HG03432 (cell line): ENCODE measurements at regions not wholly inside any gene's neighbourhood (a gene's known extent, or its start where the extent isn't known, plus 50 kb on each side); places are given as distances from the start of the nearest gene placed in this dataset.

ENCODE experiments used
- ATAC-seq: cut with Tn5 transposase; IDR thresholded peaks from one replicate; pipeline ENCODE4 v1.9.1; 2021; ENCODE audit warnings: mild to moderate bottlenecking, moderate library complexity; ENCODE audit not compliant: unreplicated experiment

DNA sequence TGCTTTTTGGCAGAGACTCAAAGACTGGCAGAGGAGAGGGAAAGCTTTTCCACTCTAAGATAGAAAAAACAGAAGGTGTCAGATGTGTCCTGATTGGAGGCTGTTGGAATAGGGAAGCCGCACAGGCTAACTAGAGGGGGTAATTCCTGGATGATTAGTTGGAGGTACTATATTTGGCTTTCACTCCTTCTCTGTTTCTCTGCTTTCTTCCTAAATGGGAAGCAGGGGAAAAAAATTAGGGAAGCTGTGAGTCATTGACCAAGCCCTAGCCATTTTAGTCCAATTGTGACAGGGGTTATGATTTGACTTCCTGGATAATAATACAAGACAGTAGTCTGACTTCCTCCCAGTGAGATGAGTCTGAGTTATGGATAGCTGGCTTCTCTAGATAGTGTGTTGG lies 475.2 kb upstream of the CELF2 start:
- ATAC-seq, result no peak

DNA sequence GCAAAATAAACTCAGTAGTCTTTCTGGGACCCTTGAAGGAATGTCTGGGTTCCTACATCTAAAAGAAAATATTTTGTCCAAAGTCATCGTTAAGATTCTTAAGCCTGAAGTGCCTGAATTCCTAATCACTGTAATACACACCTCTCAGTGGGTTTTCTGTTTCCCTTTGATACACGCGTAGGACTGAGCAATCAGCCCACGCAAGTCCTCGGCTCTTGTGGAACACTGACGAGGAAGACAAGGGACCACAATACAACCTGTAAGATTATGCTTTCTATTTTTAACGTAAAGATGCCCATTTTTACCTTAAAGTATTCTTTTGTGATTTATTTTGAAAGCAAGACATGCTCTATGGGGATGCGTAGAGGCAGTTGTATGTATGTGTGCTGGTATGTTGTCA lies 472.8 kb upstream of the CELF2 start:
- no peak for ATAC-seq

DNA sequence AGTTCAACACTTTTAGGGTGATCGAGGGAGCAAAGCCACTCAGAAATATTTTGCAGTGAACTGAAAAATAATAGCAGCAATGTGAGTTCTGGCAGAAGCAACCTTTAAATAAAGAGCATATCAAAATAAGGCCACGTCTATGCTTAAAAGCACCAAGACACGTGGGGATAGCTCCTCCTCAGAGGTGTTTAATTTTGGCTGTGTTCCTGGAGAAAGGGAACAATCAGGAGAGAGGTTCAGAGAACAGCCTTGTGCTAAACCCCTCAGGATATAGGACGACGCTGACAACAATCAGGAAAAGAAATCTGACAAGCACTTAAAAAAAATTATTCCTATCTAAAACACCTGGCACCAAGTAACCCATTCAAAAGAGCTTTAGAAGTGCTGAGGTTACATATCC lies 471.9 kb upstream of the CELF2 start:
- ATAC-seq, result no peak

DNA sequence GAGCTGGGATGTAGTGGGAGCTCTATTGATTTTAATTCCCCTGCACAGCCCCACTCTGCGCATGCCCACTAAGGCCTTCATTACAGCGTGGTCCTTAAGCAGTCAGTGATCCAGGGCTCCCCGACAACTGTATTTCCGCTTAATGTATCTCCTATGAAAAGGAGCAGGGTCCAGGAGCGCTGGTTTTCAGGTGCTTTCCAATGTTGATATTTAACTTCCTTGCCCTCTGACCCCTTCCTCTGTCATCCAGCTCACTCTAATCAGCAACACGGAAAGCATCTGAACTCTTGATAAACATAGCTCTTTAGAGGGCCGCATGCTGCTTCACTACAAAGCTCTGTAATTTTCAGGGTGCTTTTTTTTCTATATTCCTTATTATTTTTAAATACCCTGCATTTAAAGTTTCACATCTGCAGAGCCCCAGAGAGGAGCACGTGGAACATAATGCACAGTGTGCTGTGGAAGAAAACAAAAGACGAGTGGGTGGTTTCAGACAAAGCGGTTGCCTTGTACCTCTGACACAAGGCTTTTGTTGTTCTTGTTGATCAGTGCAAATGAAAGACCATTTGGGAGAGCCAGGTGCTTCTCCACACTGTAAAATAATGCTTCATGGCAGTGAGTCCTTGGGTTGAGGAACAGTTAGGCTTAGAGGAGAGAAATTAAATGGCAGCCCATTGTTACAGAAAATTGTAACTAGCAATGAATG lies 465.9 kb upstream of the CELF2 start:
- no peak for ATAC-seq

GRCh38 chr10:10552948-10553347 lies 464.7 kb upstream of the CELF2 start:
- no peak for ATAC-seq

- no peak for ATAC-seq
Observed at GRCh38 chr10:10564081-10564794, 453.4 kb upstream of the CELF2 start.

GRCh38 chr10:10576937-10577336 lies 440.7 kb upstream of the CELF2 start:
- no peak for ATAC-seq

DNA sequence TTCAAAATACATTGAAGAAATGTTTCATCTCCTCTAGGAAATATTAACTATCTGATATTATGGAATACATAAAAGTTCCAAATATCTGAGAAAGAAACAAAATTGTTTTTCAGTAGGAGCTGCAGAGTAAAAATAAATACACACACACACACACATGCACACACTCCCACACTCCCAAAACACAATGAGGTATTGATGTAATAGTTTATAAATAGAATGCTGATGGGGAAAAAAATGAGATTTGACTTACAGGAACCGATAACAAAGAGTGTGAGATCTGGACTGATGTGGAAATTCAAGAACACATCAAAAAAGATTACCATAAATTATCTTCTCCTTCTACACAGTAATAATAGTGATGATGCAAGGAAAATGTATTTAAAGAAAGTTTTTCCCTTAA lies 438.0 kb upstream of the CELF2 start:
- ATAC-seq, result no peak

DNA sequence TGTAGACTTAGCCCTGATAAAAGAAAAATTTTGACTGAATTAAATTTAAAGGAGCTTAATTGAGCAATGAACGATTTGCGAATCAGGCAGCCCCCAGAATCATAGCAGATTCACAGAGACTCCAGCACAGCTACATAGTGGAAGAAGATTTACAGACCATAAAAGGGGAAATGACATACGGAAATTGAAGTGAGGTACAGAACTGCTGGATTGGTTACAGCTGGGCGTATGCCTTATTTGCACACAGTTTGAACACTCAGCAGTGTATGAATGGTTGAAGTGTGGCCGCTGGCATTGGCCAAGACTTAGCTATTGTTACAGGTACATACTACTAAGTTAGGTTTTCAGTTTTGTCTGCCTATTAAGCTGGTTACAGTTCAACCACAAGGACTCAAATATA lies 433.5 kb upstream of the CELF2 start:
- no peak for ATAC-seq

DNA sequence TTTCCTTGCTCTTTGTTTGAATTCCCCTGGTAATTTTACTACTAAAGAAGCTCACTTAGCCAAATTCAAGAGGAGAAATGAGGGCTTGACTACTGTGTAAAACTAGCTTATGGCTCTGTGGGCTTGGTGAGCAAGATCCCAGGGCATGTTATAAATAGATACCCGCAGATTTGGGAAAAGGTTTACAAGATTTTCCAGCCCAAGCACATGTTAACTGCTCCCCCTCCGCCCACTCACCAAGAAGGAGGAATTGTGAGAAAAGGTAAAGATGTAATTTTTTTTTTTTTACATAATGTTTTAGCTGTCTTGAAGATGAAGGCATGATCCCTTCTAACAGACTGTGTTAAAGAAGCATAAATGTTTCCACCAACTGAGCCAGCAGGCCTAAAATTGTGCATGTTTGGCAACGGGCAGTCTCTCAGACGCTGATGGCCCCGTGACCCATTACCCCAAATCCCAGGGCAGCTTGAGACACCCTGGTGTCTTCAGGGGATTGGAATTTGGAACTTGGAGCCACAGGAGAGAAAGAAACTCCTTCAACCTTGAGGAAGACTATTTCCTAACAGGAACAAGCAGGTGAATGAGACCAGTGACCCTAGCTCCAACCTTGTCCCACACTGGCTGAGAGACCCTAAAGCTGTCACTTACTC lies 429.8 kb upstream of the CELF2 start:
- ATAC-seq, result no peak

DNA sequence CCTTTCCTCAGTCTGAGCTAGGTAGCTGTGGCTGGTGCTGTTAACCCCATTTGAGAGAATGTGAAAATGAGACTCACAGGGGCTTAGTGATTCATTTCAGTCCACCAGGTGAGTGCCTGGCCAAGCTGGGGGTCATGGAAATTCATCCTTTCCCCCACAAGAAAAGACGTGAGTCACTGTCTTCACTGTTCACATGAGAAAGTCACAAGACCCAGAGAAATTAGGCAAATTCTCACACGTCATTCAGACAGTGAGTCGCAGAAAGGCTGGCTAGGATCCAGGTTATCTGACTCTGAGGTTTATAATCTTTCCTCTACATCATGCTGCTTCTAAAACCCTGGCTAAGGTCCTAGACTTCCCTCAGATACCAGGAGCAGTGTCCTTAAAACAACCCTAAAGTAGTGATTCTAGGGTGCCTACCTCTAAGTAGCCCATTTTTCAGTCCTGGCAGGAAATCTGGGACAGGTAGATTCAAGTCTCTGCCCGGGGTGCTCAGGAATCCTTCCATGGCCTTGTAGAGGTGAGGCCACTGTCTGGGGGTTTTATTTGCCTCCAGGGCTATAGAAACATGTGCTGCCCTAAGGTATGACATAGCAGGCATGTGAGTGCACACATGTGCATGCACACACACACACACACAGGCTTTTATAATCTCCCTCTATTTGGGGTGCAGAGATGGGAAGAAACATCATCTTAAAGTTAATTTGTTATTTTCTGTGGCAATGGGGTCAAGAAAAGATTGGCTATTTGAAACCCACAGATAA lies 427.9 kb upstream of the CELF2 start:
- peak; percentile 82 for ATAC-seq

- ATAC-seq, result no peak
Observed at GRCh38 chr10:10591715-10592341, 425.8 kb upstream of the CELF2 start.

DNA sequence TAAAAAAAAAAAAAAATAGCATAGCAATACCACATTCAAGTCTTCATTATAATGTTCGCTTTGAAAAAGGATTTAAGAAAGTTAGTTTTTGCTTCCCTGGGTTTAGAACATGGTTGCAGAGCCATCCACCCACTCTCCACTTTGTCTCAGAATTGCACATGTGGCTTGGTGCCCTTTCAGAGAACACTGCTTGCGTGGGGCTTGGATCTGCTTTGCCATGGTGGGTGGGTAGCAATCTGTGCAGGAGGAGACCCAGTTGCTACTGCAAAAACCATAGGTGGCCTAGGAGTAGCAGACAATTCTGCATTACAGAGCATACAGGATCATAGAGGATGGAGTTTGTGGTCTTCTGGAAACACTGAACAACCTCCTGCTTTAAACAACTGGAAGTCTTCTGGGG lies 421.4 kb upstream of the CELF2 start:
- no peak for ATAC-seq

DNA sequence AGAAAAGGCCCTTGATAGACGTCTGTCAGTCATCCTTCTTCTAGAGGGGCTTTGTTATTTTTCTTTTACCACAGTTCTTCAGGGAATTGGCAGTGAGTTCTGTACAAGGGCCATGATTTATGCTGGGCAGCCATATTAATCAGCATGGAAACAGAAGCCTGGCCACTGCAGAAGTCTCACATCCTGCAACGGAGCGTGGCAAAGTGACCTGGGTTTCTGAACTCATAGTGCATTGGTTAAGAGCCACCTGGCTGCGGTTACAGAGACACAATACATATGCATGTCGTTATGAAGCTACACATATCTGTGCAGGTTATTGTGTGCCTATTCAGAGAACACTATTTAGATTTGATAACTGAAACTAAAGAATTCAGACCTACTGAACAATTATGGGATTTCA lies 419.4 kb upstream of the CELF2 start:
- peak; percentile 74 for ATAC-seq

DNA sequence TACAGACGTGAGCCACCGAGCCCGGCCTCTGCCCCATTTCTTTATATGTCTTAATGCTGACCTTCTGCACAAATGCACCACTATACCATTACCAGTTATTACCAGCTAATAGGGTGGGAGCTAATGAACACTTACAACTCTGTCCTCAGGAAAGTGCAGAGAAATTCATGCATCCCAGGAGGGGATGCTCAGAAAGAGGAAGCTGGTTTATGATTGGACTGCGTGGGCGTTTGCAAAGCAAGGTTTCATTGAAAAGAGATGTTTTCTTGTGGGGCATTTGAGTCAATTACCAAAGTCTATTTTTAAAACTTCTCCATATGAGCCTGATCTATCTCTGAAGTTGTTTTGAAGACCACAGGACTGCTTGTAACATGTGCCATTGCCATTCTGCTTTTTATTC lies 417.7 kb upstream of the CELF2 start:
- no peak for ATAC-seq

GRCh38 chr10:10605551-10606081 lies 412.1 kb upstream of the CELF2 start:
- ATAC-seq, result no peak

DNA sequence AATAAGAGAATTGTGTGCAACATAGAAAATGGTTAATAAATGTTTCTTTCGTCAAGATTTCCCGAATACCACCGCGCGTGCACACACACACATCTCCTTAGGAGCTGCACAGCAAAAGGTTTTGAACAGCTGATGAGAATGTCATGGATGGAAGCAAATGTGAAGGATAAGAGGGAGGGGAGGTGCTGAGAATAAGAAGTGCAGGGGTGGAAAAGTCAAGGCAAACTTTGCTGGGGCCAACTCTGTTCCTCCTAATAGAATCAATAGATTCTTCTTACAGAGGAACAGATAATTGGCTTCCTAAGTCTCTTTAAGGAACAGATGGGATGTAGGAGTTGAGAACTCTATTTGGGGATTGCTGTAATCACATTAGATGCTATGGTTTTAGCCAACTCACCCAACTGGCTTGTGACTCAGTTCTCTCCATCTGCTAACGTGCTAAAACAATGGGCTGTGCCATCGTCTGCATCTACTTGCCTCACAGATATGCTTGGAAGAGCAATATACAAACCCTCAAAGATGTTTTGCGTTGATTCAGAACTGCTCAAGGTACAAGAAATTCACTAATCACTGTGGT lies 408.2 kb upstream of the CELF2 start:
- ATAC-seq, result no peak

DNA sequence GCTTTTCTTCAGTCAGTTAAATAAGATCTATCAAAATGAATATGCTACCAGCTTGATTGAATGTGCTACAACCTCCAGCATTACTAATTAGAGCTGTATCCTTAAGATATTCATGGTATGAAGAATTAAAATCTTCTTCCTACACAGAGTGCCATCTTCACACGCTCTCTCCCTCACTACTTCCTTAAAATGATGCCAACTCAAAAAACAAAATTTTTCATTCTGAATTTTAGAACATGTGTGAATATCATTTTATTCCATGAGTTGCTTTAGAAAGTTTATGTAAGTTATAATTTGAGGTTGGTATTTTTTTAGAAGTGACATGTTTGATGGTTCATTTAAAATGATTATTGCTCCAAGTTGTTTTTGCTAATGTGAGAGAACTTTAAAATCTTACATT lies 407.5 kb upstream of the CELF2 start:
- ATAC-seq, result no peak

DNA sequence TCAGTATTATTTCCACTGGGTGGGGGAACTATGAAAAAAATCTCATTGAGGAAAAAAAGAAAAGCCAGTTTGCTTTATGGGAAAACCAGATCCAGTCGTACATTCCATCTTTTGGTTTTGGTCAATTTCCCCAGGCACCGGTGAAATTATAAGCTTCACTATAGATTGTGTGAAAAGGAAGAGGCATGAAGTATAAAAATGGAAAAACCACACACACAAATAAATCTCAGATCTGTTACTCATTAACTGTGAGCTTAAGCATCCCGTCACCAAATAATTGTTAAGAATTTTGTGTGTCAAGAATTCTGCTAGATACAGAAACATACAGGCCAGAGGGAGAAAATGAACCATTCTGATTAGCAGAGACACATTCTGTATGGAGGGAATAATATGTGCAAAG lies 405.5 kb upstream of the CELF2 start:
- ATAC-seq, result no peak

DNA sequence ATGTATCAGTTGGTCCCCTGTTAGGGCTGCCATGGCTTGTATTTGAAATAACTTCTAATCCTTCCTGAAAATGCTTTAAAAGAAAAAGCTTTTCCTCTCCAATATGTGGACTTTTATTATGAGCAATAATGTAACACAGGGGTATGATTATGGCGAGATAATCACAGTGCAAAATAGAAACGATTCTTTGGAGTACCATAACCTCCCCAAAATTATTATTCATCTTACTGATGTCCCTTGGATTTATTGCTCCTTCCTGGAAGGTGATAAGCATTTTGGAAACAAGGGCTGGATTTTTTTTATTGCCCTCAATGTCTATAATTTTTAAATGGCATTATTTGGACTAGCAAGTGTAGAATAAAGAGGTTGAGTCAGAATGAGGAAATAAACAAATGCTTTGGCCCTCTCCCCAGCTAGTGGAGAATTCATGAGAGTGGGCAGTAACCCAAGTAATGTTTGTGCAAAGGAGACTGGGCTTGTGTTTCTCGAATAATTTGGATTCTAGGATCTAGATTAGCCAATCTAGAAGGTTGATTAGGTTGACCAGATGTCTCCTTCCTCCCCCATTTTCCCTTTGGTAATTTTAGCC lies 403.9 kb upstream of the CELF2 start:
- no peak for ATAC-seq
